Glomerular visceral epithelial cell (primary cell): ENCODE measurements at regions not wholly inside any gene's neighbourhood (a gene's known extent, or its start where the extent isn't known, plus 50 kb on each side); places are given as distances from the start of the nearest gene placed in this dataset.

Experiments
- DNase-seq: peaks from one replicate; pipeline ENCODE4 v3.0.0-alpha.2; 2016; ENCODE audit errors: extremely low spot score

- DNase-seq: no peak
Observed at GRCh38 chr16:80489173-80489572, 51.6 kb upstream of the DYNLRB2 start.

- DNase-seq: no peak
Observed at GRCh38 chr16:80488167-80488566, 52.6 kb upstream of the DYNLRB2 start.

- no peak for DNase-seq
Observed at GRCh38 chr16:80480664-80481063, 60.1 kb upstream of the DYNLRB2 start.

- no peak for DNase-seq
Observed at GRCh38 chr16:80477838-80478237, 63.0 kb upstream of the DYNLRB2 start.

GRCh38 chr16:80468029-80468428 lies 72.8 kb upstream of the DYNLRB2 start:
- DNase-seq: no peak

- DNase-seq: peak; percentile 57
Observed at GRCh38 chr16:80466024-80466987, 74.5 kb upstream of the DYNLRB2 start.

GRCh38 chr16:80463751-80464495 lies 76.9 kb upstream of the DYNLRB2 start:
- peak; percentile 52 for DNase-seq

- DNase-seq: peak; percentile 32
Observed at GRCh38 chr16:80463326-80463725, 77.5 kb upstream of the DYNLRB2 start.

GRCh38 chr16:80462917-80463316 lies 77.9 kb upstream of the DYNLRB2 start:
- no peak for DNase-seq

- DNase-seq: no peak
Observed at GRCh38 chr16:80460988-80461387, 79.8 kb upstream of the DYNLRB2 start.

- DNase-seq: no peak
Observed at GRCh38 chr16:80459966-80460365, 80.8 kb upstream of the DYNLRB2 start.

GRCh38 chr16:80459331-80459777 lies 81.4 kb upstream of the DYNLRB2 start:
- no peak for DNase-seq

- DNase-seq: no peak
Observed at GRCh38 chr16:80457871-80458270, 82.9 kb upstream of the DYNLRB2 start.

- DNase-seq: no peak
Observed at GRCh38 chr16:80454802-80455201, 86.0 kb upstream of the DYNLRB2 start.

- DNase-seq: no peak
Observed at GRCh38 chr16:80449392-80449791, 91.4 kb upstream of the DYNLRB2 start.

GRCh38 chr16:80447241-80447640 lies 93.6 kb upstream of the DYNLRB2 start:
- DNase-seq: no peak

GRCh38 chr16:80442779-80443178 lies 98.0 kb upstream of the DYNLRB2 start:
- DNase-seq: no peak

- no peak for DNase-seq
Observed at GRCh38 chr16:80441935-80442334, 98.9 kb upstream of the DYNLRB2 start.

GRCh38 chr16:80440667-80441066 lies 100.1 kb upstream of the DYNLRB2 start:
- DNase-seq: no peak

GRCh38 chr16:80437707-80438106 lies 103.1 kb upstream of the DYNLRB2 start:
- no peak for DNase-seq

- DNase-seq: no peak
Observed at GRCh38 chr16:80436510-80436909, 104.3 kb upstream of the DYNLRB2 start.

- peak; percentile 4 for DNase-seq
Observed at GRCh38 chr16:80433623-80434022, 107.2 kb upstream of the DYNLRB2 start.

- DNase-seq: no peak
Observed at GRCh38 chr16:80427795-80428194, 113.0 kb upstream of the DYNLRB2 start.
